NCI-H2171 treated with DMSO at 0.1 percent for 48 hours (cell line): ENCODE measurements at regions not wholly inside any gene's neighbourhood (a gene's known extent, or its start where the extent isn't known, plus 50 kb on each side); places are given as distances from the start of the nearest gene placed in this dataset.

ENCODE experiments used
- DNase-seq: peaks from one replicate; lab custom pipeline; 2025; lab: John Stamatoyannopoulos, UW

- no peak for DNase-seq
These were observed 201.2 kb upstream of the PIK3C3 start for GRCh38 chr18:41753826-41754225.

GRCh38 chr18:41752826-41753225, 202.2 kb upstream of the PIK3C3 start:
- DNase-seq, result no peak

DNA sequence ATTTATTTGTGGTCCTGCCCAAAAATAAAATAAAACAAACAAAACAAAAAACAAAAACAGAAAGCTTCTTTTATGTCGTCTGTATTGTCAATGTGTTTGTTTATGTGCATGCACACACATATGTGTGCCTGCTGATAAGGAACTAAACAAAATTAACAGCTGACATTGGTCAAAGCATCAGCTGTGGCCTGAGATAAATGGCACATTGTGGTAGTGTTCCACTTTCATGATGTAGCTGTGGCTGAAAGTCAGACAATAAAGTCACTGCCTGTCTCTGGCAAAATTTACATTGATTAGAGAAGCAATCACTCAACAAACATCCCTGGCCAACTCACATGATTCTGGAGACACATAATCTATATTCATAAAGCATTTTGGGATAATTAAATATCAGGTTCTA, 203.4 kb upstream of the PIK3C3 start:
- no peak for DNase-seq

DNA sequence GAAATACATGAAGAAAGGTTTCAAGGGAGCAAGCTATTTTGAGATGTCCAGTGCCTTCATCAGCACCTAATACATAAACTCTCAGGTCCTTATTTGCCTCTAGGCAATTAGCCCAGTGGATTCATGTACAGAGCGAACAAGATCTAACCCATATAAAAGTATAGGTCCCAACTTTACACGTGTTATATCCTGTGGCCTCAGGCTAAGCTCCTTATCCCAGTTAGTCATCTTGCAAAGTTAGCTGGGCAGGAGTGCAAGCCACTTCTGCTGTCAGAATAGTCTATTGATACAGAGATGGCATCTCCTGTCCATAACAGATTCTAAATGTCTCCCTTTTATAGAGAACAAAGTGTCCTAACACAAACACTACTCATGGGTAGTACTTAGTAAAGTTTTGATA, 203.9 kb upstream of the PIK3C3 start:
- no peak for DNase-seq

GRCh38 chr18:41747723-41748242, 207.3 kb upstream of the PIK3C3 start:
- DNase-seq, result no peak

DNA sequence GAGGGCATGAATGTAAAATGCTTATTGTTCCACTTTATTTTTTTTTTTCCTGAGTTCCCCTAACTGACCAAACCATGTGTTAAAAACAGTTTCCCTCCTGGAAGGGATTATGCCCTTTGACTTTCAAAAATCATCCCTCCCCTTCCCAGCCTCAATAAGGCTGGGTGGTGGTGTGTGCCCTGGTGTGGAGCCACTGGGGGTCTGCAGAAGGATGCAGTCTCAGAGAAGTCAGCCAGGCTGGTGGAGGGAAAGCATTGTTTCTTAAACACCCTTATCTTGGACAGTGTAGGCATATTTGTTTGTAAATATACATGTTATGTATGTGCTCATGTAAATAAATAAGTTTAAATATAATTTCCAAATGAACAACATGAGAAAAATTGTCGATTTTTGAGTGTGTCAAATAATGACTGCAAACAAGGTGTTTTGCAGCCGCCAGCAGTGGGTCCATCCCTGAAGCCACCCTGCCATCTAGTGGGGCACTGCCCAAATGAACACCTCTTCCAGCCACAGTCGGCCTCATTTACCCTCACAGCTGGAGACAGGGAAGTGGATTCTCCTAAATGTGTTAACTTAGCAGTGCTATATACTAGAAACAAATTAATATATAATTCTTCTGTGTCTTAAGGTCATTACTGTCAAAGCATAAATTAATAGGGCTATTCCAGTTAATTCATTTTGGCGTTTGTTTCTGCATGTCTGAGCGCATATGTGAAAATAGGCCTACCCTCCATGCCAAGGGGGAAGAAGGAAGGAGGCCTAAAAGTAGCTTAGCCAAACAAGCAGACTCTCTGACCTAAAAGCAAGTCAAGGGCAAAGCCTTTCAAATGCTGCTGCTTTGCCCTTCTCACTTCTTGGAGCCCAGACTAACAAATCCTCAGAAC, 209.6 kb upstream of the PIK3C3 start:
- peak; percentile 59 for DNase-seq

DNA sequence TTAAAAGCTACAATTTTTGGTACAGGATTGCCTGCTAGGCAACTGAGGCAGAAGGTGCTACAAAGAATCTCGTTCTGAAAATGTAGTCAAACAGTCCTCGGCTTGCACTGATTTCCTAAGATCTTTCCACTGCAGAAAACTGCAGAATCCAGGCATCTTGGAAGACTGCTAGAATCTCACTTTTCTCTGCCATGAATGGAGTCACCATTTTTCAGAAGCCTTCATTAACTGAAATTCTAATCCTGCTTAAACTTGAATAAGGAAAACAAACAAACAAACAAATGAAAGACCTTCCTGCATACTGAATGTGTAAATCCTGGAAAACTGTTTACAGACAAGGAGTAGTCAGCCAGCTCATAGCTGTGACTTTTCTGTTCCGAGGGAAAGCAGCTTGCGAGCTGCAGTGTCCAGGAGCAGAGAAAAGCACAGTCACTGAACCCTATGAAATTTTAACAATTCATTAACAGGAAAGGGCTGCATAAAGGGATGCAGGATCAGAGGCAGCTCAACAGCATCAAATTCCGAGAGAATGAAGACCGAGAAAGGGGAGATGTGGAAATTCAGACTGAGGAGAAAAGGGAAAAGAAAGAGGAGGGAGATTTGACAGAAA, 210.5 kb upstream of the PIK3C3 start:
- no peak for DNase-seq

DNA sequence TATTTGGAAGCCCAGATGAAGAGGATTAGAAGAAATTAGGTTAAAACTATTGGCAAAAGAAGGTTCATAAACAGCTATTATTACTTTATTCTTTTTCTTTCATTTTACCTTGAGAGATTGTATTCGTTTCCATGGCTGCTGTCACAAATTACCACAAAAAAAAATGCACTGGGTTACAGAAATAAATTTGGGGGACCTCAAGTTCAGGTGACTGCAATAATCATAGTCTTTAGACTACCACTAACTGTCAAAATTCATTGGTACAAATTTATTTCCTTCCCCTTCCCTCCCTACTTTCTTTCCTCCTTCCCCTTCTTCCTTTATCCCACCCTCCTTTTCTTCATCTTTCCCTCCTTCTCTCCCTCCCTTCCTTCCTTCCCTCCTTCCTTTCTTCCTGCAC, 217.8 kb upstream of the PIK3C3 start:
- no peak for DNase-seq

DNA sequence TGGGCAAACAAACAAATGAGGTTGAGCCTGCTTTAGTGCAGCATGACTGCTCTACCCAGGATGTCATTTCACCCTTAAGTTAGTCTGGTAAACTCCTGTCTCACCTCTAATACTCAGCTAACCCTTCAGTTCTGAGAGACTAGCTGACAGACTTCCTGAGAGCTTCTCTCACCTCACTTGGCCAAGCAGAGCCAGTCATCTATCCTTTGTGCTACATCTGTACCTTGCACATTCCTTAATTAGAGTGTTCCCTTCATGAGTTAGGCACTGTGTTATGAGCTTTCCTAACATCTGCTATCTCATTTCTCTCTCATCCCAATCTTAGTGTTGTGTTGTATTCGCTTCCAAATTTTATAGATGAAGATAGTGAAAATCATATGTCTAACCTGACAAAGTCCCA, 220.1 kb upstream of the PIK3C3 start:
- DNase-seq, result no peak

- DNase-seq, result no peak
These were observed 222.7 kb upstream of the PIK3C3 start for GRCh38 chr18:41732356-41732755.

DNA sequence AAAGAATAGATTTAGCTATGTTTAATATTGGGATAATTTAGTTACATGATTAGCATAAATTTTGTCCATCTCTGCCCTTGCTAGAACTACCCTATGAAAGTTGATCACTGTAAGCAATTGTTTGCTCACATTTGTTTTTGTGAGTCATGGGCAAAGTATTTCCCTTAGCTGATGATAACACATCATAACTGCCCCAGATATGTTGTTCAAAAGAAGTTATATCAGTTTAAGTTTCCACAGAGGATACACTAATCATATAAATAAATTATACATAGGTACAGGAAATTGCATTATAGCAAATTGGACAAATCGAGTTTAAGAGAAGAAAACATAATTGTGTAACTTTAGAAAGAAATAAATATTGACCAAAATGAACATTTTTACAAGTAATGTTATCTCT, 223.2 kb upstream of the PIK3C3 start:
- DNase-seq, result no peak

DNA sequence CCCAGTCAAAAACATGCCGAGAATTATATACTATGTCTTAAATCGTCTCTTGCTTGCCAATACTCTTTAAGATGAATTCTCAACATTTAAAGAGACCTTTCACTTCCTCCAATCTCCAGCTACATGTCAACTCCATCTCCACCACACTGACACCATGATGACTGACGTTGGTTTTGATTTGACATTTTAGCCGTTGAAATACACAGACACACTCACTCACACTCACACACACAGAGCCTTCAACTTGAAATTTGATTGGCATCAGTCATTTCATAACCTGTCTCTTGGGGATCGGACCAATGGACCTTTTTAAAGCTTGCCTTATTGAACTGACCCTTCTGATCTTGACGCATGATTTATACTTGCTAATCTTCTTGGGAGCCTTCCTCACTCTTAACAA, 230.8 kb upstream of the PIK3C3 start:
- no peak for DNase-seq

DNA sequence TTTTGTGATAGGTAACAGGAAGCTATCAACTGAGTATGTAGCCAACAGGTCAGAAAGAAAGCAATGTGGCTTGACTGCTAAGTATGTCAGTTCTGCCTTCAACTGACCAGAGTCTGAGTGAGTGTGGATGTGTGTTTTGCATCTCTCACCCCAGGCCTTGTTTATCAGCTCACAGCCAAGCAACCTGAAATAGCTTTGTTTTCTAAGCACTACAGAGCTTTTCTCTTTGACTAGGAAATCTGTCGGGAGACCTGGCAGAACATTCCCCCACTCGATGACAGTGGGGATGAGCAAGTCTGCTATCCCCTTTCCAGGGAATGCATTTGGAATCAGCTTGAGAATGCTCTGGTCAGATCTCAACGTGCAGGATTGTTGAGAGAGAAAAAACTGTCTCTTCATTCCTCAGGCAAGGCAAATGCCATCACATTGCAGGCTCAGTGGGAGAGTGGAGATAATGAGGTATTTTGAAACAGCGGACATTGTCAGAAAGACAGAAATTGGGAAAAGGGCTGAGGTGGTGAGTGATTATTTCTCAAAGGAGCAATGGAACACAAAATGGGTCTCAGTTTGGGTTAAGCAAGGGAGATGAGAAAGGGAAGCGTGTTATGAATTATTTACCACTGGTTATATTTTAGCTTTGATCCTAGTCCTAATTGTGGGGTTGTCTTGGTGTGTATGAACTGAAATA, 233.8 kb upstream of the PIK3C3 start:
- no peak for DNase-seq

DNA sequence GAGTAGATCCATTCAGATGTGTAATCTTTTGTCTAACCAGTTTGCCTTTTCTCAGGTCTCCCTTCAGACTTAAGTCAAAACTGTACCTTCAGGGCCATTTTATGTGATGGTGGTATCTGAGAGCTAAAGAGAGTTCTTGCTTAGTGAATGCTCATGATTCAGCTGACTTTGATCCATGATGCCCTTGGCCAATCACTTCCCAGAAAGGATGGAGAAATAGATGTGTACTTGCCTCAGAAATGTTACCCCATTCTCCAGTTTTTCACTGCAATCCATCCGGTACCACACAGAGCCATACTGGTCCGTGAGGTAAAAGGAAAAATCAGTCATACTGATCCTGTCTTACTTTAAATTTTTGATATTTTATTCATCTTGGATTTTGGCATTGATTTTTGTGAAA, 234.8 kb upstream of the PIK3C3 start:
- no peak for DNase-seq

GRCh38 chr18:41719808-41720207, 235.2 kb upstream of the PIK3C3 start:
- no peak for DNase-seq

DNA sequence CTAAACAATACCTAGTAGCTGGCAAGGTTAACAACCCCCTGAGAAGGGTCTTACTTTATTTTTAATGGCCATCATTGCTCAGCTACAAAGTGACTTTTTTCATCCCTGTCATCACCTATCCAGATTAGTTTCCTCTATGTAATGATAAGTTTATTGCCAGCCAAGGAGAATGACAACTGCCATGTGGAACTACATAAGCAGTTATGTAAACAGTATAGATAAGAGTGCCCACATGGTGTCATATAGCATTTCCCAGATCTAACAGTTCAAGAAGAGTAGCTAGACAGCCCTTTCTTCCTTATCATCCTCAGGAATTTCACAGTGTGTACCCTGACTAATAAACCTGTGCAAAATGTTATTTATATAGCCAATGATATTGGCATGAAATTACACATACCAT, 240.2 kb upstream of the PIK3C3 start:
- DNase-seq, result no peak

DNA sequence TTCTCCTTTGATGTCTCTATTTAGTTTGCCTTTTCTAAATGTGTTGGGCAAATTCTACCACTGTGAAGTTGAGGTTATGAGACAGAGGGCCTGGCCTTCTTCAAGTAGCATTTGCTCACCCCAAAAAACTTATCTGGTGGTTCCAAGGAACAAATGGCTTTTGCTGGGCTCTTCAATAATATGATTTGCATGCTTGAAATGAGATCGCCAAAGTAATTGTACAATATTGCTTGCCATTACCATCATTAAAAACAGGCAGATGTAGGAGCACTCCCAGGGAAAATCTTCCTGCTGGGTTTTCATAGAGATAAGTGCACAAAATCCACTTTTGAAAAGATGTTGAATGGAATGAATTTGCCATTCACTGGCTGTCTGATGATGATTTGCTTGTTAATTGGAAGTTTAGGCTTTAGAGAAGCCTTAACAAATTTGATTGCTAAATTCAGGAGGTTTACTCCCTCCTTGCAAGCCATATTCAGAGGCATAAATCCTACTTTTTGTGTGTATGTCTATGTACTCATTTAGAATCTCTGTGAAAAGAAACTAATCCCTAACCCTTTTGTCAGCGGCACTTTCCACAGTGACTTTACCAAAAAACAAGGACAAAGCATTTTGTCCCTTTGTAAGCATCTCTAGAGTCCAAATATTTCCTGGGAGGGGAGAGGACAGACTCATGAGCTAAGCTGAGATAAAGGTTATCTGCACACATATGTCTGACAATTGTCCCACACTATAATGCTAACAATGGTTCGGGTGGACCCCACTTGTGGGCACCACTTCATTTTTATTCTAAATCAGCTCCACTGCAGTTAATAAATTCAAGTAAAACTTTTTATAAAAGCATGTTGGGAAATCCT, 240.8 kb upstream of the PIK3C3 start:
- no peak for DNase-seq

- DNase-seq, result no peak
These were observed 248.7 kb upstream of the PIK3C3 start for GRCh38 chr18:41706301-41706700.

- DNase-seq, result no peak
These were observed 251.1 kb upstream of the PIK3C3 start for GRCh38 chr18:41703744-41704530.

DNA sequence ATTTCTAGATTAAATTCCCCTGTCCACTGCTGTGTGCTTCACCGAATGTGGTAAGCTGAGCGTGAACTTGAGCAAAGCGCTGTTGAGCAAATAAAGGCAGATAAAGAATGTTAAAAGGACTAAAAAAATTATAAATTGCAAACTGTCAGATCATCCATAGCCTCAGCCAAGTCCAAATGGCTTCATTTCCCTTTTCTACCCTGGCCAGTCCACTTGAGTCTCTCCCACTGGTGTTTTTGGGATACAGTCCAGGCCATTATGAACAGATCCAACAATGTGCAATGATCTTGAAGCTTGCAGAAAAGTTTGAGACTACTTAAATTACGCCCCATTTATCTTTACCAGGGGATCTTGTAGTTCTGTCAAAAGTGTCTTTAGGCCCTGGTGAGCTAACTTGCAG, 254.6 kb upstream of the PIK3C3 start:
- DNase-seq, result no peak

DNA sequence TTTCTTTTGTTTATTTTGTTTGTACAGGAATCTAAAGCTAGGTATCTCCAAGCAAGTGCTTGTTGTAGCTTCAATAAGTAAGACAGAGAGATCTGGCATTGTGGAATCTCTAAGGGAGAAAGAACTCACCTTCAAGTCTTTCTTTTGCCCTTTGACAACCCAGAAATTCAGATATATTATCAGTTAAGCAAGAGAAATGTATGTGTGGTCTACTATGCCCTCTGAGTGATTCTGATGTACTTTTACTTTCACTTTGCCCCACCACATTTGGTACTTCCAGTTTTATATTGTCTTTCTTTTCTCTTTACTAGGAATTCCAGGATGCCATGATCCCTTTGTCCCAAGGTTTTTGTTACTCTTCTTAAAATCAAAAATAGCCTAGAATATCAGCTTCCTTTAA, 259.6 kb upstream of the PIK3C3 start:
- no peak for DNase-seq
